ENCODE measurements at regions not wholly inside any gene's neighbourhood (a gene's known extent, or its start where the extent isn't known, plus 50 kb on each side); places are given as distances from the start of the nearest gene placed in this dataset.

DNA sequence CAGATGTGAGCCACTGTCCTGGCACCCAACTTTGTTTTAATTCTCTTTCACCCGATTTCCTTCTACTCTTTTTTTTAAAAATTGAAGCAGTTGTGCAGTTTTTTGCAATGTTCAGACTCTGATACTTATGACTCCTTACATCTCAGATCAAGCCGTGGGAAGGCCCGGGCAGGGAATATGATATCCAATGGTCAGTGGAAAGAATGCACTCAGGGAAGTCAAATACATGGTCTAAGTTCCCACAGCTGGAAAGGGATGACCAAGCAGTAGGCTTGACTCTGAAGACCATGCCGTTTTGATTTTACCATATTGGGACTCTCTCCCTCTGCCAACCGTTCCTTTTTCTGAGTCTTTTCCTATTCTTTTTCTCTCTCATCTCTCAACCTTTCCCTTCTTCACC, 157.2 kb downstream of the RPLP1 start (continued):
- TF ChIP-seq, protein P1, sequence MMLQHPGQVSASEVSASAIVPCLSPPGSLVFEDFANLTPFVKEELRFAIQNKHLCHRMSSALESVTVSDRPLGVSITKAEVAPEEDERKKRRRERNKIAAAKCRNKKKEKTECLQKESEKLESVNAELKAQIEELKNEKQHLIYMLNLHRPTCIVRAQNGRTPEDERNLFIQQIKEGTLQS (CRISPR knock-in tag; conservative IDR thresholded peaks at IDR 0.05) = no peak
- no peak for TF ChIP-seq NFYB (CRISPR knock-in tag; conservative IDR thresholded peaks at IDR 0.05; ENCODE audit: low read depth)
- TF ChIP-seq, protein P2, sequence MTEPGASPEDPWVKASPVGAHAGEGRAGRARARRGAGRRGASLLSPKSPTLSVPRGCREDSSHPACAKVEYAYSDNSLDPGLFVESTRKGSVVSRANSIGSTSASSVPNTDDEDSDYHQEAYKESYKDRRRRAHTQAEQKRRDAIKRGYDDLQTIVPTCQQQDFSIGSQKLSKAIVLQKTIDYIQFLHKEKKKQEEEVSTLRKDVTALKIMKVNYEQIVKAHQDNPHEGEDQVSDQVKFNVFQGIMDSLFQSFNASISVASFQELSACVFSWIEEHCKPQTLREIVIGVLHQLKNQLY (CRISPR knock-in tag; IDR thresholded peaks at IDR 0.05) = no peak
- TF ChIP-seq RELA (CRISPR knock-in tag; IDR thresholded peaks at IDR 0.05; ENCODE audit: borderline replicate concordance) = no peak

DNA sequence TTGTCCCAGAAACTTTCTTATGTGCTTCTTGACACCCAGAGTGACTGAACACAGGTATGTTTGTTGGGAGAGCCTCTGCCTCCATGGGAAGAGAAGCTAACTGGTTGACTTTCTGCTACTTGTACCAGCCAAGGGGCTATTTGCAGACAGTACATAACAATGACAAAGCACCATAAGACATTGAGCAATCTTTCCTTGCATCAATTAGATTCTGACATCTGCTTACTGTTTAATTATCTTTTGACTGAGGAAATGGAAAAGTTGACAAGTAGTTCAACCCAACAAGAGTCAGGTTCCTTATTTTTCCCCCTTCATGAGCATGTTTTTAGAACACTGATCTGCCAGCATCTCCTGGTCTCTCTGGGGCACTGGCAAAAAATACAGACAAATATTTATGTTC, 157.7 kb downstream of the RPLP1 start:
- no peak overlapping the region for H3K4me3 Mint-ChIP-seq
- DNase-seq (ENCODE audit: low spot score) (no peak), ATAC-seq (no peak)
- ChIA-PET POLR2A (no interaction called here), CTCF (no interaction called here)
- H3K9me3 Mint-ChIP-seq = no peaks in the 10 kb centered on the region
- no peak overlapping the region for H3K27ac Mint-ChIP-seq
- TF ChIP-seq, protein P3, sequence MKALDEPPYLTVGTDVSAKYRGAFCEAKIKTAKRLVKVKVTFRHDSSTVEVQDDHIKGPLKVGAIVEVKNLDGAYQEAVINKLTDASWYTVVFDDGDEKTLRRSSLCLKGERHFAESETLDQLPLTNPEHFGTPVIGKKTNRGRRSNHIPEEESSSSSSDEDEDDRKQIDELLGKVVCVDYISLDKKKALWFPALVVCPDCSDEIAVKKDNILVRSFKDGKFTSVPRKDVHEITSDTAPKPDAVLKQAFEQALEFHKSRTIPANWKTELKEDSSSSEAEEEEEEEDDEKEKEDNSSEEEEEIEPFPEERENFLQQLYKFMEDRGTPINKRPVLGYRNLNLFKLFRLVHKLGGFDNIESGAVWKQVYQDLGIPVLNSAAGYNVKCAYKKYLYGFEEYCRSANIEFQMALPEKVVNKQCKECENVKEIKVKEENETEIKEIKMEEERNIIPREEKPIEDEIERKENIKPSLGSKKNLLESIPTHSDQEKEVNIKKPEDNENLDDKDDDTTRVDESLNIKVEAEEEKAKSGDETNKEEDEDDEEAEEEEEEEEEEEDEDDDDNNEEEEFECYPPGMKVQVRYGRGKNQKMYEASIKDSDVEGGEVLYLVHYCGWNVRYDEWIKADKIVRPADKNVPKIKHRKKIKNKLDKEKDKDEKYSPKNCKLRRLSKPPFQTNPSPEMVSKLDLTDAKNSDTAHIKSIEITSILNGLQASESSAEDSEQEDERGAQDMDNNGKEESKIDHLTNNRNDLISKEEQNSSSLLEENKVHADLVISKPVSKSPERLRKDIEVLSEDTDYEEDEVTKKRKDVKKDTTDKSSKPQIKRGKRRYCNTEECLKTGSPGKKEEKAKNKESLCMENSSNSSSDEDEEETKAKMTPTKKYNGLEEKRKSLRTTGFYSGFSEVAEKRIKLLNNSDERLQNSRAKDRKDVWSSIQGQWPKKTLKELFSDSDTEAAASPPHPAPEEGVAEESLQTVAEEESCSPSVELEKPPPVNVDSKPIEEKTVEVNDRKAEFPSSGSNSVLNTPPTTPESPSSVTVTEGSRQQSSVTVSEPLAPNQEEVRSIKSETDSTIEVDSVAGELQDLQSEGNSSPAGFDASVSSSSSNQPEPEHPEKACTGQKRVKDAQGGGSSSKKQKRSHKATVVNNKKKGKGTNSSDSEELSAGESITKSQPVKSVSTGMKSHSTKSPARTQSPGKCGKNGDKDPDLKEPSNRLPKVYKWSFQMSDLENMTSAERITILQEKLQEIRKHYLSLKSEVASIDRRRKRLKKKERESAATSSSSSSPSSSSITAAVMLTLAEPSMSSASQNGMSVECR (CRISPR knock-in tag; IDR thresholded peaks at IDR 0.05; ENCODE audit: borderline replicate concordance) = no peak
- TF ChIP-seq GABPB1 (CRISPR knock-in tag; IDR thresholded peaks at IDR 0.05) (no peak), RELA (CRISPR knock-in tag; IDR thresholded peaks at IDR 0.05; ENCODE audit: borderline replicate concordance) (no peak), FOXK1 (CRISPR knock-in tag; IDR thresholded peaks at IDR 0.05) (no peak), MYBL2 (CRISPR knock-in tag; IDR thresholded peaks at IDR 0.05) (no peak), GTF2I (CRISPR knock-in tag; conservative IDR thresholded peaks at IDR 0.05) (no peak)
- TF ChIP-seq, protein P4, sequence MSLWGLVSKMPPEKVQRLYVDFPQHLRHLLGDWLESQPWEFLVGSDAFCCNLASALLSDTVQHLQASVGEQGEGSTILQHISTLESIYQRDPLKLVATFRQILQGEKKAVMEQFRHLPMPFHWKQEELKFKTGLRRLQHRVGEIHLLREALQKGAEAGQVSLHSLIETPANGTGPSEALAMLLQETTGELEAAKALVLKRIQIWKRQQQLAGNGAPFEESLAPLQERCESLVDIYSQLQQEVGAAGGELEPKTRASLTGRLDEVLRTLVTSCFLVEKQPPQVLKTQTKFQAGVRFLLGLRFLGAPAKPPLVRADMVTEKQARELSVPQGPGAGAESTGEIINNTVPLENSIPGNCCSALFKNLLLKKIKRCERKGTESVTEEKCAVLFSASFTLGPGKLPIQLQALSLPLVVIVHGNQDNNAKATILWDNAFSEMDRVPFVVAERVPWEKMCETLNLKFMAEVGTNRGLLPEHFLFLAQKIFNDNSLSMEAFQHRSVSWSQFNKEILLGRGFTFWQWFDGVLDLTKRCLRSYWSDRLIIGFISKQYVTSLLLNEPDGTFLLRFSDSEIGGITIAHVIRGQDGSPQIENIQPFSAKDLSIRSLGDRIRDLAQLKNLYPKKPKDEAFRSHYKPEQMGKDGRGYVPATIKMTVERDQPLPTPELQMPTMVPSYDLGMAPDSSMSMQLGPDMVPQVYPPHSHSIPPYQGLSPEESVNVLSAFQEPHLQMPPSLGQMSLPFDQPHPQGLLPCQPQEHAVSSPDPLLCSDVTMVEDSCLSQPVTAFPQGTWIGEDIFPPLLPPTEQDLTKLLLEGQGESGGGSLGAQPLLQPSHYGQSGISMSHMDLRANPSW (CRISPR knock-in tag; conservative IDR thresholded peaks at IDR 0.05; ENCODE audit: low read depth) = no peak
- TF ChIP-seq, protein P5, sequence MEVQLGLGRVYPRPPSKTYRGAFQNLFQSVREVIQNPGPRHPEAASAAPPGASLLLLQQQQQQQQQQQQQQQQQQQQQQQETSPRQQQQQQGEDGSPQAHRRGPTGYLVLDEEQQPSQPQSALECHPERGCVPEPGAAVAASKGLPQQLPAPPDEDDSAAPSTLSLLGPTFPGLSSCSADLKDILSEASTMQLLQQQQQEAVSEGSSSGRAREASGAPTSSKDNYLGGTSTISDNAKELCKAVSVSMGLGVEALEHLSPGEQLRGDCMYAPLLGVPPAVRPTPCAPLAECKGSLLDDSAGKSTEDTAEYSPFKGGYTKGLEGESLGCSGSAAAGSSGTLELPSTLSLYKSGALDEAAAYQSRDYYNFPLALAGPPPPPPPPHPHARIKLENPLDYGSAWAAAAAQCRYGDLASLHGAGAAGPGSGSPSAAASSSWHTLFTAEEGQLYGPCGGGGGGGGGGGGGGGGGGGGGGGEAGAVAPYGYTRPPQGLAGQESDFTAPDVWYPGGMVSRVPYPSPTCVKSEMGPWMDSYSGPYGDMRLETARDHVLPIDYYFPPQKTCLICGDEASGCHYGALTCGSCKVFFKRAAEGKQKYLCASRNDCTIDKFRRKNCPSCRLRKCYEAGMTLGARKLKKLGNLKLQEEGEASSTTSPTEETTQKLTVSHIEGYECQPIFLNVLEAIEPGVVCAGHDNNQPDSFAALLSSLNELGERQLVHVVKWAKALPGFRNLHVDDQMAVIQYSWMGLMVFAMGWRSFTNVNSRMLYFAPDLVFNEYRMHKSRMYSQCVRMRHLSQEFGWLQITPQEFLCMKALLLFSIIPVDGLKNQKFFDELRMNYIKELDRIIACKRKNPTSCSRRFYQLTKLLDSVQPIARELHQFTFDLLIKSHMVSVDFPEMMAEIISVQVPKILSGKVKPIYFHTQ (CRISPR knock-in tag; IDR thresholded peaks at IDR 0.05) = no peak
- H3K4me1 Mint-ChIP-seq = no peaks in the 10 kb centered on the region
- H3K36me3 Mint-ChIP-seq = no peaks in the 10 kb centered on the region
- H3K27me3 Mint-ChIP-seq (ENCODE audit: low read depth) = no peaks in the 10 kb centered on the region

DNA sequence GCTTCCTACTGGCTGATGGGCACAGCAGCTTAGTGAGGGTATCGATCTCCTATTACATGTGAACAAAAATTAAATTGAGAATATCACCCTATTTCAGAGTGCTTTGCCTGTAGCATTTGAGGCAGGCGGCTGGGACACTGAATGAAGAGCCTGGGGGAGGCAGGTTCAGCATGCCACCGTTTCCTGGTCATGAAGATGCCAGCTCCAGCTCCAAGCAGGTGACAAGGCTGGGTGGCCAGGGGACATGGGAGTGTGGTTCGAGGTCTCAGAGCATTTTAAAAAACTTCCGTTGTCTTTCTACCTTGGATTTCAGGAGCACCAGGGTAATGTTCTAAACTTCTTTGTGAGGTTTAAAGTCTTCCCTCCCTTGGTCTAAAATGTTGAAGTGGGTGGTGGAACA, 158.2 kb downstream of the RPLP1 start:
- TF ChIP-seq ZNF232 (CRISPR knock-in tag; IDR thresholded peaks at IDR 0.05) (no peak), GRHL2 (CRISPR knock-in tag; IDR thresholded peaks at IDR 0.05; ENCODE audit: insufficient replicate concordance, severe bottlenecking) (no peak), ZNF416 (CRISPR knock-in tag; IDR thresholded peaks at IDR 0.05) (no peak), ZNF317 (CRISPR knock-in tag; IDR thresholded peaks at IDR 0.05; ENCODE audit: borderline replicate concordance, low read depth) (no peak)
- TF ChIP-seq, protein P6, sequence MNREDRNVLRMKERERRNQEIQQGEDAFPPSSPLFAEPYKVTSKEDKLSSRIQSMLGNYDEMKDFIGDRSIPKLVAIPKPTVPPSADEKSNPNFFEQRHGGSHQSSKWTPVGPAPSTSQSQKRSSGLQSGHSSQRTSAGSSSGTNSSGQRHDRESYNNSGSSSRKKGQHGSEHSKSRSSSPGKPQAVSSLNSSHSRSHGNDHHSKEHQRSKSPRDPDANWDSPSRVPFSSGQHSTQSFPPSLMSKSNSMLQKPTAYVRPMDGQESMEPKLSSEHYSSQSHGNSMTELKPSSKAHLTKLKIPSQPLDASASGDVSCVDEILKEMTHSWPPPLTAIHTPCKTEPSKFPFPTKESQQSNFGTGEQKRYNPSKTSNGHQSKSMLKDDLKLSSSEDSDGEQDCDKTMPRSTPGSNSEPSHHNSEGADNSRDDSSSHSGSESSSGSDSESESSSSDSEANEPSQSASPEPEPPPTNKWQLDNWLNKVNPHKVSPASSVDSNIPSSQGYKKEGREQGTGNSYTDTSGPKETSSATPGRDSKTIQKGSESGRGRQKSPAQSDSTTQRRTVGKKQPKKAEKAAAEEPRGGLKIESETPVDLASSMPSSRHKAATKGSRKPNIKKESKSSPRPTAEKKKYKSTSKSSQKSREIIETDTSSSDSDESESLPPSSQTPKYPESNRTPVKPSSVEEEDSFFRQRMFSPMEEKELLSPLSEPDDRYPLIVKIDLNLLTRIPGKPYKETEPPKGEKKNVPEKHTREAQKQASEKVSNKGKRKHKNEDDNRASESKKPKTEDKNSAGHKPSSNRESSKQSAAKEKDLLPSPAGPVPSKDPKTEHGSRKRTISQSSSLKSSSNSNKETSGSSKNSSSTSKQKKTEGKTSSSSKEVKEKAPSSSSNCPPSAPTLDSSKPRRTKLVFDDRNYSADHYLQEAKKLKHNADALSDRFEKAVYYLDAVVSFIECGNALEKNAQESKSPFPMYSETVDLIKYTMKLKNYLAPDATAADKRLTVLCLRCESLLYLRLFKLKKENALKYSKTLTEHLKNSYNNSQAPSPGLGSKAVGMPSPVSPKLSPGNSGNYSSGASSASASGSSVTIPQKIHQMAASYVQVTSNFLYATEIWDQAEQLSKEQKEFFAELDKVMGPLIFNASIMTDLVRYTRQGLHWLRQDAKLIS (CRISPR knock-in tag; IDR thresholded peaks at IDR 0.05; ENCODE audit: borderline replicate concordance) = no peak
- H3K27me3 Mint-ChIP-seq (ENCODE audit: low read depth) = no peaks in the 10 kb centered on the region

More for the DNA sequence above, 158.2 kb downstream of the RPLP1 start:
- H3K4me3 Mint-ChIP-seq = no peak overlapping the region
- no peaks in the 10 kb centered on the region for H3K9me3 Mint-ChIP-seq
- no peaks in the 10 kb centered on the region for H3K4me1 Mint-ChIP-seq
- ATAC-seq = no peak
- CTCF ChIA-PET = no interaction called here
- no peaks in the 10 kb centered on the region for H3K36me3 Mint-ChIP-seq
- H3K27ac Mint-ChIP-seq = no peak overlapping the region
- no peak for DNase-seq (ENCODE audit: low spot score)
- POLR2A ChIA-PET = no interaction called here

All from WTC11 (cell line).